PC-9 (cell line): ENCODE measurements at regions not wholly inside any gene's neighbourhood (a gene's known extent, or its start where the extent isn't known, plus 50 kb on each side); places are given as distances from the start of the nearest gene placed in this dataset.

Experiments used
- BruUV-seq: library from RNA; stranded (reverse); fragments of 400-500 nt; replicated peaks from 2 replicates; lab custom pipeline; 2021; lab: Mats Ljungman, UMichigan
- CTCF ChIA-PET: fragments of 300-600 bp; sonication (Branson Sonifier 250); formaldehyde crosslinking; loops from one replicate; lab custom pipeline; 2022; ENCODE audit warnings: antibody characterized with exemption; lab: Charles Lee
- POLR2A ChIA-PET: fragments of 300-600 bp; sonication (Branson Sonifier 250); formaldehyde crosslinking; loops from one replicate; lab custom pipeline; 2022; ENCODE audit warnings: antibody characterized with exemption; ENCODE audit not compliant: unreplicated experiment; lab: Charles Lee
- DNase-seq, 2 experiments: peaks; one replicate each; pipeline versions ENCODE4 v3.0.0 to v3.0.0-alpha.2; 2015 to 2022; ENCODE audit warnings: mixed read lengths in 1 of 2
- H2AFZ ChIP-seq: fragments of 200-600 bp; sonication (generic); 2 replicates; pipeline ENCODE4 v1.8.1; 2017; ENCODE audit warnings: antibody characterized with exemption
- H3F3A ChIP-seq: fragments of 200-600 bp; sonication (generic); 2 replicates; pipeline ENCODE4 v1.8.1; 2017; ENCODE audit warnings: antibody characterized with exemption, mild to moderate bottlenecking, low read depth; ENCODE audit not compliant: insufficient read depth
- H3K27ac ChIP-seq: fragments of 200-600 bp; sonication (generic); 2 replicates; pipeline ENCODE4 v1.6.1; 2016; ENCODE audit warnings: mixed run types
- H3K27me3 ChIP-seq: fragments of 200-600 bp; sonication (generic); 2 replicates; pipeline ENCODE4 v1.6.1; 2016; ENCODE audit warnings: low read depth, mixed run types; ENCODE audit not compliant: insufficient read depth
- H3K36me3 ChIP-seq: fragments of 200-600 bp; sonication (generic); 2 replicates; pipeline ENCODE4 v1.6.1; 2016; ENCODE audit warnings: low read depth, mixed run types
- H3K4me1 ChIP-seq: fragments of 200-600 bp; sonication (generic); replicated peaks from 2 replicates; pipeline ENCODE4 v1.6.1; 2016; ENCODE audit warnings: mixed run types; ENCODE audit not compliant: insufficient read depth
- H3K4me2 ChIP-seq: fragments of 200-600 bp; sonication (generic); 2 replicates; pipeline ENCODE4 v1.6.1; 2017; ENCODE audit warnings: mixed run types
- H3K4me3 ChIP-seq: fragments of 200-600 bp; sonication (generic); 2 replicates; pipeline ENCODE4 v1.6.1; 2016; ENCODE audit warnings: mixed run types
- H3K79me2 ChIP-seq: fragments of 200-600 bp; sonication (generic); 2 replicates; pipeline ENCODE4 v1.6.1; 2017; ENCODE audit warnings: low read depth, mixed run types
- H3K9me2 ChIP-seq: fragments of 200-600 bp; sonication (generic); 2 replicates; pipeline ENCODE4 v1.8.1; 2017; ENCODE audit warnings: mild to moderate bottlenecking; ENCODE audit not compliant: insufficient read depth
- H3K9me3 ChIP-seq: fragments of 200-600 bp; sonication (generic); 2 replicates; pipeline ENCODE4 v1.8.1; 2016; ENCODE audit warnings: low read depth; ENCODE audit not compliant: insufficient read depth
- H4K20me1 ChIP-seq: fragments of 200-600 bp; sonication (generic); 2 replicates; pipeline ENCODE4 v1.8.1; 2017; ENCODE audit not compliant: insufficient read depth
- EZH2 ChIP-seq: fragments of 200-600 bp; sonication (generic); IDR thresholded peaks from 2 replicates; pipeline ENCODE4 v1.8.0; 2017; ENCODE audit warnings: antibody characterized with exemption, low read depth
- intact Hi-C: fragments of 100-400 bp; cut with micrococcal nuclease; formaldehyde crosslinking; loops from one replicate; pipeline ENCODE4 v1.10.0; 2022; ENCODE audit not compliant: unreplicated experiment
- TF ChIP-seq, protein P1 (sequence below): fragments of 200-600 bp; sonication (generic); conservative IDR thresholded peaks from 2 replicates; pipeline ENCODE4 v1.6.1; 2017; ENCODE audit warnings: mixed run types, antibody characterized with exemption, mild to moderate bottlenecking, moderate library complexity

DNA sequence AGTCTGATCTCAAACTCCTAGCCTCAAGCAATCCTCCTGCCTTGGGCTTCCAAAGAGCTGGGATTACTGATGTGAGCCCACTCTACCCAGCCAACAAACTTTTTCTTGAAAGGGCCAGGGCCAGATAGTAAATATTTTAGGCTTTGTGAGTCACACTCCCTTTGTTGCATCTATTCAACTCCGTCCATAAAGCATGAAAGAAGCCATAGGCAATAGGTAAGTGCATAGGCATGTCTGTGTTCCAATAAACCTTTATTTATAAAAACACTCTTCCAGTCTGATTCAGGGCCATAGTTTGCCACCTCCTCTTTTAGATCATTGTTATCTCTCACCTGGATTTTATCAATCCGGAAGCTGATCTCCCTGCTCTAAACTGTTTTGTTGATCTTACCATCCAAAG lies 105.6 kb upstream of the BMPER start:
- H3K4me1 ChIP-seq: no peaks in the 10 kb centered on the region
- intact Hi-C loops: no loop called here
- H3K9me3 ChIP-seq: no peaks in the 10 kb centered on the region
- no TSS peak for BruUV-seq
- peaks cover 14% of the 10 kb centered on the region for H3K27me3 ChIP-seq
- no peaks in the 10 kb centered on the region for H3K79me2 ChIP-seq
- no peak overlapping the region for H2AFZ ChIP-seq
- no peaks in the 10 kb centered on the region for H3F3A ChIP-seq
- H3K4me2 ChIP-seq: no peak overlapping the region
- H3K27ac ChIP-seq: no peak overlapping the region
- no peak for DNase-seq
- CTCF ChIA-PET: no interaction called here
- no peak overlapping the region for H3K4me3 ChIP-seq
- H4K20me1 ChIP-seq: no peaks in the 10 kb centered on the region
- no peaks in the 10 kb centered on the region for H3K9me2 ChIP-seq
- POLR2A ChIA-PET: no interaction called here
- TF ChIP-seq, protein P1, sequence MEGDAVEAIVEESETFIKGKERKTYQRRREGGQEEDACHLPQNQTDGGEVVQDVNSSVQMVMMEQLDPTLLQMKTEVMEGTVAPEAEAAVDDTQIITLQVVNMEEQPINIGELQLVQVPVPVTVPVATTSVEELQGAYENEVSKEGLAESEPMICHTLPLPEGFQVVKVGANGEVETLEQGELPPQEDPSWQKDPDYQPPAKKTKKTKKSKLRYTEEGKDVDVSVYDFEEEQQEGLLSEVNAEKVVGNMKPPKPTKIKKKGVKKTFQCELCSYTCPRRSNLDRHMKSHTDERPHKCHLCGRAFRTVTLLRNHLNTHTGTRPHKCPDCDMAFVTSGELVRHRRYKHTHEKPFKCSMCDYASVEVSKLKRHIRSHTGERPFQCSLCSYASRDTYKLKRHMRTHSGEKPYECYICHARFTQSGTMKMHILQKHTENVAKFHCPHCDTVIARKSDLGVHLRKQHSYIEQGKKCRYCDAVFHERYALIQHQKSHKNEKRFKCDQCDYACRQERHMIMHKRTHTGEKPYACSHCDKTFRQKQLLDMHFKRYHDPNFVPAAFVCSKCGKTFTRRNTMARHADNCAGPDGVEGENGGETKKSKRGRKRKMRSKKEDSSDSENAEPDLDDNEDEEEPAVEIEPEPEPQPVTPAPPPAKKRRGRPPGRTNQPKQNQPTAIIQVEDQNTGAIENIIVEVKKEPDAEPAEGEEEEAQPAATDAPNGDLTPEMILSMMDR: no peak
- no peak for TF ChIP-seq EZH2
- H3K36me3 ChIP-seq: no peaks in the 10 kb centered on the region

DNA sequence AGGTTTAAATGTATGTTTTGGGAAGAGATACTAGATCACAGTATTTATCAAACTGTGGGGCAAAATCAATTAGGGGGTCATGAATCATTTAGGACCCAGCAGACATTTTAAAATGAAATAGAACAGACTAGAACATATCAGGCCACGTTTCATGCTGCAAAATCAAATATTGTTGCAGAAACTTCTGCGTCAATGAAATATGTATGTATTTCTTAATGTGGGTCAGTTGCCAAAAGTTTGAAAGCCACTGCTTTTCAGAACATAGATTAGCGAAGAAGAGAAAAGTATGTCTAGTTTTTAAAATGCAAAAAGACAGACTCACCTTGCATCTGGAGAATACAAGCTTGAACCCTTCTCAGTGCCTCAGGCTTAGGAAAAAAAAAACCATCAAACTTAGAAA lies 102.7 kb upstream of the BMPER start:
- ChIA-PET CTCF (no interaction called here), POLR2A (no interaction called here)
- no peak overlapping the region for H3K27ac ChIP-seq
- H3K36me3 ChIP-seq: no peaks in the 10 kb centered on the region
- H3K4me1 ChIP-seq: no peaks in the 10 kb centered on the region
- no peaks in the 10 kb centered on the region for H3F3A ChIP-seq
- intact Hi-C loops: no loop called here
- BruUV-seq: no TSS peak
- H3K9me2 ChIP-seq: no peaks in the 10 kb centered on the region
- no peak for DNase-seq
- TF ChIP-seq, protein P1: no peak
- no peak for TF ChIP-seq EZH2
- H3K4me2 ChIP-seq: no peak overlapping the region
- H2AFZ ChIP-seq: no peak overlapping the region
- no peaks in the 10 kb centered on the region for H4K20me1 ChIP-seq
- no peak overlapping the region for H3K4me3 ChIP-seq
- H3K79me2 ChIP-seq: no peaks in the 10 kb centered on the region
- no peaks in the 10 kb centered on the region for H3K9me3 ChIP-seq
- H3K27me3 ChIP-seq: peaks cover 20% of the 10 kb centered on the region

DNA sequence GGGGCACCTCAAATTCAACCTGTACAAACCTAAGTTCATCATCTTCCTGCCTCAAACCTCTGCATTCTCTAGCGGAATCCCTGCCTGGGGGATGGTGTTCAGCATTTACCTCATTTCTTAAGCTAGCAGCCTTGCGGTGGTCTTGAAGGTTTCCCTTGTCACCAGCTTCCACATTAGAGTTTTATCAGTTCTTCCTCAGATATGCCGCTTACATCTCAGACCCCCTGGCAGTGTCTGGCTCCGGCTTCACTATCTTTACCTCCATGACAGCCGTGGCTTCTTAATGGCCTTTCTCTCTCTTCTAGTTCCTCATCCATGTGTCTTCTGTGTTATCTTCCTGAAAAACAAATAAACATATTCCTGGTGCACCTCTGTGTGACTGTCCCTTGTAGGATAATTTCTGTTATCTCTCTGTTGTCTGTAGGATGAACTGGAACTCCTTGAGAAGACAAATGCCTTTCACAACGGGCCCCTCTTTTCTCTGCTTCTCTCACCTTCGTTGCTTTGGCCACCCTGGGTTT lies 101.1 kb upstream of the BMPER start:
- H3K27ac ChIP-seq: no peak overlapping the region
- no peaks in the 10 kb centered on the region for H3F3A ChIP-seq
- H3K4me1 ChIP-seq: no peaks in the 10 kb centered on the region
- peaks cover 20% of the 10 kb centered on the region for H3K27me3 ChIP-seq
- POLR2A ChIA-PET: no interaction called here
- CTCF ChIA-PET: no interaction called here
- H3K9me3 ChIP-seq: no peaks in the 10 kb centered on the region
- no peaks in the 10 kb centered on the region for H4K20me1 ChIP-seq
- H3K79me2 ChIP-seq: no peaks in the 10 kb centered on the region
- no peak overlapping the region for H3K4me3 ChIP-seq
- no peaks in the 10 kb centered on the region for H3K36me3 ChIP-seq
- H3K4me2 ChIP-seq: no peak overlapping the region
- no peak for DNase-seq
- H3K9me2 ChIP-seq: no peaks in the 10 kb centered on the region
- TF ChIP-seq, protein P1: no peak
- TF ChIP-seq EZH2: no peak
- no peak overlapping the region for H2AFZ ChIP-seq
- no TSS peak for BruUV-seq
- intact Hi-C loops: no loop called here
